Trophoblast cell (in vitro differentiated cells and primary cell): ENCODE measurements at regions not wholly inside any gene's neighbourhood (a gene's known extent, or its start where the extent isn't known, plus 50 kb on each side); places are given as distances from the start of the nearest gene placed in this dataset.

ENCODE experiments used
- DNase-seq, 2 donors: peaks; one replicate each; pipeline ENCODE4 v3.0.0-alpha.2; 2016
- H2AFZ ChIP-seq: 2 replicates; pipeline ENCODE4 v1.6.1; 2013; ENCODE audit warnings: low read length, moderate library complexity, mild to moderate bottlenecking; ENCODE audit not compliant: insufficient read depth, poor library complexity
- H2AK5ac ChIP-seq: 2 replicates; pipeline ENCODE4 v1.6.1; 2013; ENCODE audit warnings: mild to moderate bottlenecking, low read length
- H2BK120ac ChIP-seq: 2 replicates; pipeline ENCODE4 v1.6.1; 2013; ENCODE audit warnings: low read length, mild to moderate bottlenecking, moderate library complexity; ENCODE audit not compliant: insufficient read depth, poor library complexity
- H2BK12ac ChIP-seq: 2 replicates; pipeline ENCODE4 v1.6.1; 2013; ENCODE audit warnings: mild to moderate bottlenecking, low read length, moderate library complexity
- H2BK5ac ChIP-seq: 2 replicates; pipeline ENCODE4 v1.6.1; 2013; ENCODE audit warnings: low read length, low read depth, moderate library complexity, mild to moderate bottlenecking; ENCODE audit not compliant: poor library complexity
- H3K14ac ChIP-seq: 2 replicates; pipeline ENCODE4 v1.6.1; 2013; ENCODE audit warnings: mild to moderate bottlenecking, low read length
- H3K18ac ChIP-seq: 2 replicates; pipeline ENCODE4 v1.6.1; 2013; ENCODE audit warnings: mild to moderate bottlenecking, low read length
- H3K23ac ChIP-seq: 2 replicates; pipeline ENCODE4 v1.6.1; 2013; ENCODE audit warnings: low read length
- H3K27ac ChIP-seq: 2 replicates; pipeline ENCODE4 v1.5.1; 2013; ENCODE audit warnings: low read depth, mild to moderate bottlenecking, inconsistent platforms, low read length, moderate library complexity
- H3K27me3 ChIP-seq: 2 replicates; pipeline ENCODE4 v1.6.1; 2013; ENCODE audit warnings: inconsistent platforms, mild to moderate bottlenecking, low read length, moderate library complexity; ENCODE audit not compliant: insufficient read depth
- H3K36me3 ChIP-seq, 2 experiments: 1 replicate in 1 of 2; 2 replicates in 1 of 2; pipeline ENCODE4 v1.6.1; 2013; ENCODE audit warnings: low read length in 2 of 2, mild to moderate bottlenecking in 2 of 2, moderate library complexity in 1 of 2; ENCODE audit not compliant: insufficient read depth in 2 of 2, control insufficient read depth in 1 of 2
- H3K4ac ChIP-seq: 2 replicates; pipeline ENCODE4 v1.6.1; 2013; ENCODE audit warnings: low read depth, mild to moderate bottlenecking, low read length, moderate library complexity
- H3K4me1 ChIP-seq, 2 experiments: 1 replicate in 1 of 2; 2 replicates in 1 of 2; pipeline ENCODE4 v1.6.1; 2013; ENCODE audit warnings: low read length in 2 of 2, mild to moderate bottlenecking in 2 of 2, moderate library complexity in 1 of 2; ENCODE audit not compliant: insufficient read depth in 2 of 2, control insufficient read depth in 1 of 2
- H3K4me2 ChIP-seq: 2 replicates; pipeline ENCODE4 v1.6.1; 2013; ENCODE audit warnings: inconsistent platforms, mild to moderate bottlenecking, low read length, moderate library complexity
- H3K4me3 ChIP-seq: 2 replicates; pipeline ENCODE4 v1.5.1; 2013; ENCODE audit warnings: mild to moderate bottlenecking, low read depth, low read length, inconsistent platforms
- H3K79me1 ChIP-seq: one replicate; pipeline ENCODE4 v1.6.1; 2013; ENCODE audit warnings: low read length
- H3K79me2 ChIP-seq: 2 replicates; pipeline ENCODE4 v1.6.1; 2013; ENCODE audit warnings: low read length, mild to moderate bottlenecking; ENCODE audit not compliant: control insufficient read depth, insufficient read depth, poor library complexity
- H3K9ac ChIP-seq: 2 replicates; pipeline ENCODE4 v1.6.1; 2013; ENCODE audit warnings: mild to moderate bottlenecking, low read length
- H3K9me3 ChIP-seq: 2 replicates; pipeline ENCODE4 v1.6.1; 2013; ENCODE audit warnings: low read depth, mild to moderate bottlenecking, control low read depth, inconsistent platforms, low read length; ENCODE audit not compliant: insufficient read depth
- H4K12ac ChIP-seq: 2 replicates; pipeline ENCODE4 v1.6.1; 2013; ENCODE audit warnings: low read depth, mild to moderate bottlenecking, low read length, moderate library complexity
- H4K8ac ChIP-seq: 2 replicates; pipeline ENCODE4 v1.6.1; 2013; ENCODE audit warnings: low read depth, mild to moderate bottlenecking, low read length, moderate library complexity
- H4K91ac ChIP-seq: one replicate; pipeline ENCODE4 v1.6.1; 2013; ENCODE audit warnings: low read depth, mild to moderate bottlenecking, low read length, moderate library complexity
- WGBS: extraction: QIAGEN DNeasy Blood & Tissue Kit; methylation state at CpG from one replicate; pipeline ENCODE4 v1.1.7; 2013; ENCODE audit warnings: missing lambda C conversion rate; ENCODE audit not compliant: insufficient read length, insufficient coverage; ENCODE audit errors: extremely low coverage; 5-methylcytosine and 5-hydroxymethylcytosine counted together

DNA sequence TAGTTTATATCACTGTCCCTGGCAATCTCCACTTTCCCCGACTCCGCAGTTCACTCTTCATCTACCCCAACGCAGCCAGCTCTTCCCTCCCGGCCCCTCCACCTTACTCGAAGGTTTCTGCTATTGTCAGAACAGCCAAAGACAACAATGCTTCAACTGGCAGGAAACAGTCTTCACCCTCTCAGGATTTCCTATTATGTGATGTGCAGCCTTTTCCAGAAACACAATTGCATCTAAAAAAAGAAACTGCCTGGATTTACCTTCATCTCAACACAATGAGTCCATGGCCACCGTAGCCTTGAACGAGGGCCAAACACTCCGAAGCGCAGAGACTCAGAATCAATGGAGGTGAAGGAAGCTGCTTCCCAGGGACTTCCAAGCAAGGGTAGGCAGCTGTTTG, 182.1 kb upstream of the TSC22D2 start:
- Histone ChIP-seq H2BK5ac (no peak overlapping the region), H2AK5ac (no peak overlapping the region), H2BK12ac (no peak overlapping the region), H4K8ac (no peak overlapping the region), H4K12ac (no peak overlapping the region), H4K91ac (no peak overlapping the region), H3K4me1 (peaks cover 0 to 2% of the 10 kb centered on the region in 2 experiments), H3K4me3 (no peak overlapping the region), H3K18ac (no peak overlapping the region), H3K79me2 (no peaks in the 10 kb centered on the region), H3K79me1 (no peaks in the 10 kb centered on the region), H3K4ac (no peak overlapping the region), H3K14ac (no peak overlapping the region), H3K36me3 (no peaks in the 10 kb centered on the region), H3K4me2 (no peak overlapping the region), H2BK120ac (no peak overlapping the region), H2AFZ (no peak overlapping the region), H3K9ac (no peak overlapping the region), H3K27ac (no peak overlapping the region), H3K27me3 (no peaks in the 10 kb centered on the region), H3K23ac (no peak overlapping the region), H3K9me3 (no peaks in the 10 kb centered on the region)
- no CpG with 5 or more reads among the region's 9 CpGs for WGBS
- no peak for DNase-seq

- Histone ChIP-seq H3K23ac (no peak overlapping the region), H3K4me3 (no peak overlapping the region), H2AFZ (no peak overlapping the region), H3K4me2 (no peak overlapping the region), H3K9me3 (no peaks in the 10 kb centered on the region), H3K27me3 (no peaks in the 10 kb centered on the region), H3K27ac (no peak overlapping the region), H2BK12ac (no peak overlapping the region), H3K36me3 (no peaks in the 10 kb centered on the region), H3K79me2 (no peaks in the 10 kb centered on the region), H4K91ac (no peak overlapping the region), H3K4me1 (peaks cover 0 to 2% of the 10 kb centered on the region in 2 experiments), H3K79me1 (no peaks in the 10 kb centered on the region), H4K8ac (no peak overlapping the region), H4K12ac (no peak overlapping the region), H3K4ac (no peak overlapping the region), H3K9ac (no peak overlapping the region), H2AK5ac (no peak overlapping the region), H3K18ac (no peak overlapping the region), H2BK5ac (no peak overlapping the region), H2BK120ac (no peak overlapping the region), H3K14ac (no peak overlapping the region)
- DNase-seq = no peak
- WGBS = no CpG with 5 or more reads among the region's 4 CpGs
These were observed 184.5 kb upstream of the TSC22D2 start for GRCh38 chr3:150223558-150223957.

DNA sequence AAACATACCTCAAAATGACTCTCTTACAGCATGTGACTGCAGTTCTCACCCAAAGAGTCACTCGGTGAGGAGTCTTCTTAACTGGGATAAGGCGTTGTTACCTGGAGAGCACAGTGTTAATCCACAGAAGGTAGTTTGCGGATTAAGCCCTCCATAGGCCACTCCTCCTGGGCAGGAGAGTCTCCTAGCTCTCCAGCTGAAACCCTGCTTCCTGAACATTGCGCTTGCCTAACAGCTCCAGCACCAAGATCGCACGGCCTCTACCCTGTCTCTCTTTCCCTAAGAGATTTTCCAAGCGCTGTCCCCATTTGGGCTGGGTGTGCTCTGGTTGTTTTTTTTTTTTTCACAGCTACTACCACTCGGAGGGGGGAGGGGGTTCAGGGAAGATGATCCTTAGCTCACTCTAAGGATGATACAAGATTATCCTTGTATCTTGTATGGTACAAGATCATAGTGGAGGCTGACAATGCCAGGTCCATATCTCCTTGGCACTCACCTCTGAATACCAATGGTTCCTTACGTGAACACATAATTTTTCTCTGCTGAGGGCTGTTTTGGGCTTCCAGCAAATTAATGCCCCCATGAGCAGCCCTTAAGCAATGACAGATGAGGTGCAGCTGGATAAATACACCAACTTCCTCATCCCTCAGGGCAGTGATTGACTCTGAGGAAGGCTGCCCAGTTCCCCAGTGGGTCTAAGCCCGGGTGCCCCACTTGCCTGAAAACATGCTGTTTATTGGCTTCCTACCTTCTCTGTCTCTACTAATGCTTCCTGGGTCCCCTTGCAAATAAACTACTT, 185.2 kb upstream of the TSC22D2 start:
- no CpG with 5 or more reads among the region's 10 CpGs for WGBS
- no peak overlapping the region for H2BK120ac ChIP-seq
- no peak overlapping the region for H3K4me2 ChIP-seq
- H3K9ac ChIP-seq = no peak overlapping the region
- H3K23ac ChIP-seq = no peak overlapping the region
- no peak overlapping the region for H4K91ac ChIP-seq
- H3K14ac ChIP-seq = no peak overlapping the region
- H3K18ac ChIP-seq = no peak overlapping the region
- H3K79me2 ChIP-seq = no peaks in the 10 kb centered on the region
- no peak for DNase-seq
- peaks cover 0 to 2% of the 10 kb centered on the region in 2 experiments for H3K4me1 ChIP-seq
- H4K12ac ChIP-seq = no peak overlapping the region
- no peak overlapping the region for H3K4me3 ChIP-seq
- H3K27ac ChIP-seq = no peak overlapping the region
- no peak overlapping the region for H2AK5ac ChIP-seq
- no peaks in the 10 kb centered on the region for H3K27me3 ChIP-seq
- H3K4ac ChIP-seq = no peak overlapping the region
- no peak overlapping the region for H2BK12ac ChIP-seq
- no peaks in the 10 kb centered on the region for H3K36me3 ChIP-seq
- H4K8ac ChIP-seq = no peak overlapping the region
- no peak overlapping the region for H2BK5ac ChIP-seq
- H2AFZ ChIP-seq = no peak overlapping the region
- no peaks in the 10 kb centered on the region for H3K79me1 ChIP-seq
- H3K9me3 ChIP-seq = no peaks in the 10 kb centered on the region

DNA sequence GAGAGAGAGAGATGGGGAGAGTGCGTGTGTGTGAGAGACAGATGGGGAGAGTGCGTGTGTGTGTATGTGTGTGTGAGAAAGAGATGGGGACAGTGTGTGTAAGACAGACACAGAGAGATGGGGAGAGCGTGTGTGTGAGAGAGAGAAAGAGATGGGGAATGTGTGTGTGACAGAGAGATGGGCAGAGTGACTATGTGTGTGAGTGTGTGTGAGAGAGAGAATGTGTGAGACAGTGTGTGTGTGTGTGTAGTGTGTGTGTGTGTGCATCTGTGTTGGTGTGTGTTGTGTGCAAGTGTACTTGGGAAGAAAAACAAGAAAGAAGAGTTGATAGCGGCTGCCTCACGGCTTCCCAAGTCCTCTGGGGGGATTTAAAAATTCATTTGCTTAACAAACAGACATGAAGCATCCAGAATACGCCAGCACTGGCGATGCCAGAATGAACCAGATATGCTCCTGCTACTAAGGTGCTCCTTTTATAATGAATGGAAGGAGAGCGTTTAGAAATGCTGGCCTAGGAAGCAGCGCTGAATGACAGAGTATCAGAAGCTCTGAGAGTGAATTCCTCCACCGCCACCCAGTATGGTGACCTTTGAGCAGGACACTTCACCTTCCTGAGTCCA, 186.1 kb upstream of the TSC22D2 start:
- H3K79me2 ChIP-seq = no peaks in the 10 kb centered on the region
- 100% methylated on average over 3 of the region's 10 CpGs for WGBS

More for the DNA sequence above, 186.1 kb upstream of the TSC22D2 start:
- Histone ChIP-seq H3K27me3 (no peaks in the 10 kb centered on the region), H3K23ac (no peak overlapping the region), H3K36me3 (no peaks in the 10 kb centered on the region), H3K4ac (no peak overlapping the region), H2AFZ (no peak overlapping the region), H3K27ac (no peak overlapping the region), H2BK12ac (no peak overlapping the region), H2BK5ac (no peak overlapping the region), H2BK120ac (no peak overlapping the region), H3K18ac (no peak overlapping the region), H3K4me1 (peaks cover 0 to 2% of the 10 kb centered on the region in 2 experiments), H3K14ac (no peak overlapping the region), H3K9ac (no peak overlapping the region), H4K12ac (no peak overlapping the region), H3K4me2 (no peak overlapping the region), H3K79me1 (no peaks in the 10 kb centered on the region), H3K4me3 (no peak overlapping the region), H3K9me3 (no peaks in the 10 kb centered on the region), H4K8ac (no peak overlapping the region), H2AK5ac (no peak overlapping the region), H4K91ac (no peak overlapping the region)
- no peak for DNase-seq
